ENCODE measurements at regions not wholly inside any gene's neighbourhood (a gene's known extent, or its start where the extent isn't known, plus 50 kb on each side); places are given as distances from the start of the nearest gene placed in this dataset.

GRCh38 chr17:77470800-77471733 lies 330.3 kb downstream of the SEC14L1 start (continued):
- TF ChIP-seq, protein P1, sequence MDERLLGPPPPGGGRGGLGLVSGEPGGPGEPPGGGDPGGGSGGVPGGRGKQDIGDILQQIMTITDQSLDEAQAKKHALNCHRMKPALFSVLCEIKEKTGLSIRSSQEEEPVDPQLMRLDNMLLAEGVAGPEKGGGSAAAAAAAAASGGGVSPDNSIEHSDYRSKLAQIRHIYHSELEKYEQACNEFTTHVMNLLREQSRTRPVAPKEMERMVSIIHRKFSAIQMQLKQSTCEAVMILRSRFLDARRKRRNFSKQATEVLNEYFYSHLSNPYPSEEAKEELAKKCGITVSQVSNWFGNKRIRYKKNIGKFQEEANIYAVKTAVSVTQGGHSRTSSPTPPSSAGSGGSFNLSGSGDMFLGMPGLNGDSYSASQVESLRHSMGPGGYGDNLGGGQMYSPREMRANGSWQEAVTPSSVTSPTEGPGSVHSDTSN (CRISPR knock-in tag; IDR thresholded peaks at IDR 0.05; ENCODE audit: low read depth), result 0 out of 2 replicates have a peak, but pooled peaks have one; percentile 21
- TF ChIP-seq, protein P1 (tag; conservative IDR thresholded peaks at IDR 0.05; ENCODE audit: low read depth), result peak; percentile 80
- TF ChIP-seq TCF3 (CRISPR knock-in tag; IDR thresholded peaks at IDR 0.05) (peak; percentile 69), NEUROD1 (IDR thresholded peaks at IDR 0.05; ENCODE audit: borderline replicate concordance, low read depth, low read length, partially characterized antibody) (peak; percentile 17), MEIS2 (IDR thresholded peaks at IDR 0.05; ENCODE audit: partially characterized antibody) (peak; percentile 94), TEAD2 (tag; IDR thresholded peaks at IDR 0.05) (peak; percentile 27; the same call in 1 of the 2 replicates), RFX1 (IDR thresholded peaks at IDR 0.05) (no peak), TBL1XR1 (IDR thresholded peaks at IDR 0.05; ENCODE audit: low read length in 2 of 2) (peak in 1 of 2 experiments; percentile 34; a peak in 1 of 4 replicates), RBFOX2 (IDR thresholded peaks at IDR 0.05; ENCODE audit: low read depth, low read length) (peak; percentile 55), MNT (conservative IDR thresholded peaks at IDR 0.05) (peak in 1 of 2 experiments; percentile 41; a peak in 1 of 4 replicates), CEBPB (tag; IDR thresholded peaks at IDR 0.05) (peak; percentile 83), GABPA (tag; conservative IDR thresholded peaks at IDR 0.05; ENCODE audit: low read depth) (peak; percentile 25; the same call in 1 of the 2 replicates), TCF7 (IDR thresholded peaks at IDR 0.05; ENCODE audit: borderline replicate concordance) (no peak), FOSL1 (tag; conservative IDR thresholded peaks at IDR 0.05) (peak; percentile 60), FOXK2 (conservative IDR thresholded peaks at IDR 0.05 in 1 of 2, IDR thresholded peaks at IDR 0.05 in 1 of 2; ENCODE audit: low read depth in 2 of 2) (0 out of 4 replicates have a peak, but pooled peaks of 1 of the 2 experiments have one; percentile 11), TAL1 (IDR thresholded peaks at IDR 0.05) (peak; percentile 60), ZNF584 (CRISPR knock-in tag; IDR thresholded peaks at IDR 0.05; ENCODE audit: low read depth) (peak; percentile 66; the same call in 1 of the 2 replicates), TAF7 (tag; IDR thresholded peaks at IDR 0.05) (no peak), ZBTB7A (IDR thresholded peaks at IDR 0.05; ENCODE audit: borderline replicate concordance, control insufficient read depth, low read depth, low read length) (peak; percentile 77), TRIM24 (IDR thresholded peaks at IDR 0.05) (peak; percentile 66 to 76; a peak in 3 of 4 replicates), ZKSCAN8 (CRISPR knock-in tag; IDR thresholded peaks at IDR 0.05) (no peak)
- TF ChIP-seq, protein P2, sequence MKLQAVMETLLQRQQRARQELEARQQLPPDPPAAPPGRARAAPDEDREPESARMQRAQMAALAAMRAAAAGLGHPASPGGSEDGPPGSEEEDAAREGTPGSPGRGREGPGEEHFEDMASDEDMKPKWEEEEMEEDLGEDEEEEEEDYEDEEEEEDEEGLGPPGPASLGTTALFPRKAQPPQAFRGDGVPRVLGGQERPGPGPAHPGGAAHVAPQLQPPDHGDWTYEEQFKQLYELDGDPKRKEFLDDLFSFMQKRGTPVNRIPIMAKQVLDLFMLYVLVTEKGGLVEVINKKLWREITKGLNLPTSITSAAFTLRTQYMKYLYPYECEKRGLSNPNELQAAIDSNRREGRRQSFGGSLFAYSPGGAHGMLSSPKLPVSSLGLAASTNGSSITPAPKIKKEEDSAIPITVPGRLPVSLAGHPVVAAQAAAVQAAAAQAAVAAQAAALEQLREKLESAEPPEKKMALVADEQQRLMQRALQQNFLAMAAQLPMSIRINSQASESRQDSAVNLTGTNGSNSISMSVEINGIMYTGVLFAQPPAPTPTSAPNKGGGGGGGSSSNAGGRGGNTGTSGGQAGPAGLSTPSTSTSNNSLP (IDR thresholded peaks at IDR 0.05; ENCODE audit: borderline replicate concordance, low read depth, low read length), result no peak
